Colonic mucosa (tissue), 4 donors: ENCODE measurements at regions not wholly inside any gene's neighbourhood (a gene's known extent, or its start where the extent isn't known, plus 50 kb on each side); places are given as distances from the start of the nearest gene placed in this dataset.

Experiments
- DNase-seq: peaks from one replicate; pipeline ENCODE4 v3.0.0-alpha.2; 2020
- H3K27ac ChIP-seq: fragments of 200-600 bp; one replicate; pipeline ENCODE4 v1.8.0; 2021
- H3K27me3 ChIP-seq: fragments of 200-600 bp; one replicate; pipeline ENCODE4 v1.8.0; 2021
- H3K36me3 ChIP-seq: fragments of 200-600 bp; one replicate; pipeline ENCODE4 v1.8.0; 2021
- H3K4me1 ChIP-seq: fragments of 200-600 bp; one replicate; pipeline ENCODE4 v1.8.0; 2021; ENCODE audit warnings: mild to moderate bottlenecking
- H3K4me3 ChIP-seq: fragments of 200-600 bp; one replicate; pipeline ENCODE4 v1.8.0; 2021
- H3K9ac ChIP-seq, 2 donors: one replicate each; pipeline ENCODE4 v1.7.0; 2013; ENCODE audit warnings: control low read depth in 2 of 2, low read depth in 2 of 2, low read length in 2 of 2
- H3K9me3 ChIP-seq: fragments of 200-600 bp; one replicate; pipeline ENCODE4 v1.8.0; 2021
- CTCF ChIP-seq: fragments of 200-600 bp; IDR thresholded peaks from one replicate; pipeline ENCODE4 v1.8.0; 2022; ENCODE audit warnings: antibody characterized with exemption, mild to moderate bottlenecking
- intact Hi-C: fragments of 100-400 bp; cut with DNase I; formaldehyde crosslinking; loops from one replicate; pipeline ENCODE4 v1.14.1; 2022
- donor health status: healthy.
- donor health status: DM: no; HTN: no; CAD: no.
- donor health status: DM: no; HTN: no; CAD: no.

- Histone ChIP-seq H3K27ac (no peak overlapping the region), H3K36me3 (no peaks in the 10 kb centered on the region), H3K9me3 (no peaks in the 10 kb centered on the region), H3K4me1 (no peaks in the 10 kb centered on the region), H3K4me3 (no peak overlapping the region), H3K27me3 (no peaks in the 10 kb centered on the region), H3K9ac (no peak overlapping the region)
- DNase-seq: no peak
- intact Hi-C loops: no loop called here
- no peak for TF ChIP-seq CTCF
These were observed 403.5 kb downstream of the FGF9 start for GRCh38 chr13:22074403-22074802.

GRCh38 chr13:22076658-22077057 lies 405.8 kb downstream of the FGF9 start:
- no peak for TF ChIP-seq CTCF
- Histone ChIP-seq H3K4me1 (no peaks in the 10 kb centered on the region), H3K36me3 (no peaks in the 10 kb centered on the region), H3K9ac (no peak overlapping the region), H3K27me3 (no peaks in the 10 kb centered on the region), H3K9me3 (no peaks in the 10 kb centered on the region), H3K27ac (no peak overlapping the region), H3K4me3 (no peak overlapping the region)
- DNase-seq: no peak
- intact Hi-C loops: no loop called here

GRCh38 chr13:22077205-22077683 lies 406.4 kb downstream of the FGF9 start:
- H3K4me1 ChIP-seq: no peaks in the 10 kb centered on the region
- H3K36me3 ChIP-seq: no peaks in the 10 kb centered on the region
- intact Hi-C loops: no loop called here
- no peak overlapping the region for H3K9ac ChIP-seq
- H3K27me3 ChIP-seq: no peaks in the 10 kb centered on the region
- H3K4me3 ChIP-seq: no peak overlapping the region
- H3K9me3 ChIP-seq: no peaks in the 10 kb centered on the region
- no peak for DNase-seq
- no peak overlapping the region for H3K27ac ChIP-seq
- no peak for TF ChIP-seq CTCF

GRCh38 chr13:22077764-22078163 lies 406.9 kb downstream of the FGF9 start:
- intact Hi-C loops: no loop called here
- no peak overlapping the region for H3K4me3 ChIP-seq
- no peaks in the 10 kb centered on the region for H3K4me1 ChIP-seq
- no peaks in the 10 kb centered on the region for H3K36me3 ChIP-seq
- H3K9ac ChIP-seq: no peak overlapping the region
- H3K27me3 ChIP-seq: no peaks in the 10 kb centered on the region
- no peak for TF ChIP-seq CTCF
- no peak overlapping the region for H3K27ac ChIP-seq
- no peaks in the 10 kb centered on the region for H3K9me3 ChIP-seq
- DNase-seq: no peak

GRCh38 chr13:22079961-22080360 lies 409.1 kb downstream of the FGF9 start:
- no peaks in the 10 kb centered on the region for H3K36me3 ChIP-seq
- no peak overlapping the region for H3K9ac ChIP-seq
- no peak overlapping the region for H3K4me3 ChIP-seq
- TF ChIP-seq CTCF: no peak
- H3K4me1 ChIP-seq: no peaks in the 10 kb centered on the region
- no peak for DNase-seq
- intact Hi-C loops: no loop called here
- H3K27ac ChIP-seq: no peak overlapping the region
- H3K27me3 ChIP-seq: no peaks in the 10 kb centered on the region
- H3K9me3 ChIP-seq: no peaks in the 10 kb centered on the region

GRCh38 chr13:22080832-22081231 lies 410.0 kb downstream of the FGF9 start:
- no peak overlapping the region for H3K27ac ChIP-seq
- H3K4me3 ChIP-seq: no peak overlapping the region
- no peaks in the 10 kb centered on the region for H3K4me1 ChIP-seq
- DNase-seq: no peak
- H3K9me3 ChIP-seq: no peaks in the 10 kb centered on the region
- intact Hi-C loops: no loop called here
- no peaks in the 10 kb centered on the region for H3K36me3 ChIP-seq
- H3K9ac ChIP-seq: no peak overlapping the region
- TF ChIP-seq CTCF: no peak
- H3K27me3 ChIP-seq: no peaks in the 10 kb centered on the region
